CD4-positive, alpha-beta T cell (primary cell): ENCODE measurements at regions not wholly inside any gene's neighbourhood (a gene's known extent, or its start where the extent isn't known, plus 50 kb on each side); places are given as distances from the start of the nearest gene placed in this dataset.

Source experiments
- ATAC-seq: fragments of 200-7000 bp; cut with Tn5 transposase; one replicate; pipeline ENCODE4 v1.10.0; 2022; ENCODE audit warnings: mild to moderate bottlenecking; ENCODE audit not compliant: poor library complexity
- CTCF ChIA-PET: fragments of 350-600 bp; sonication (Branson Sonifier 250); formaldehyde crosslinking; loops from one replicate; lab custom pipeline; 2021; ENCODE audit warnings: antibody characterized with exemption, inconsistent platforms; lab: Charles Lee
- POLR2A ChIA-PET: fragments of 350-600 bp; sonication (Branson Sonifier 250); formaldehyde crosslinking; loops from one replicate; lab custom pipeline; 2021; ENCODE audit warnings: antibody characterized with exemption, inconsistent platforms; lab: Charles Lee
- DNase-seq, 14 experiments: peaks; one replicate each; pipeline ENCODE4 v3.0.0-alpha.2; 2013 to 2020; ENCODE audit warnings: mixed read lengths in 2 of 14
- H3K27ac ChIP-seq, 2 donors: one replicate each; pipeline versions ENCODE4 v1.5.1 to v1.7.0; 2013; ENCODE audit warnings: low read length in 2 of 2, low read depth in 1 of 2, mild to moderate bottlenecking in 1 of 2
- H3K27me3 ChIP-seq, 2 experiments: 1 replicate in 1 of 2; 2 replicates in 1 of 2; pipeline versions ENCODE4 v1.6.1 to v1.7.0; 2013; ENCODE audit warnings: low read length in 2 of 2, control low read depth in 1 of 2, mild to moderate bottlenecking in 1 of 2, moderate library complexity in 1 of 2; ENCODE audit not compliant: insufficient read depth in 2 of 2, control insufficient read depth in 1 of 2
- H3K36me3 ChIP-seq: one replicate; pipeline ENCODE4 v1.6.1; 2013; ENCODE audit warnings: low read length, control low read depth; ENCODE audit not compliant: insufficient read depth
- H3K4me1 ChIP-seq: one replicate; pipeline ENCODE4 v1.6.1; 2013; ENCODE audit warnings: low read length, control low read depth; ENCODE audit not compliant: insufficient read depth
- H3K4me3 ChIP-seq: one replicate; pipeline ENCODE4 v1.5.1; 2013; ENCODE audit warnings: mild to moderate bottlenecking, low read length, moderate library complexity
- H3K9me3 ChIP-seq, 2 experiments: 1 replicate in 1 of 2; 2 replicates in 1 of 2; pipeline versions ENCODE4 v1.6.1 to v1.7.0; 2013; ENCODE audit warnings: low read length in 2 of 2, mild to moderate bottlenecking in 2 of 2, control low read depth in 1 of 2, moderate library complexity in 1 of 2; ENCODE audit not compliant: control insufficient read depth in 1 of 2, insufficient read depth in 1 of 2
- H3K27ac Mint-ChIP-seq: one replicate; pipeline ENCODE4 v1.8.0; 2020; ENCODE audit warnings: mixed read lengths
- H3K27me3 Mint-ChIP-seq: one replicate; pipeline ENCODE4 v1.8.0; 2021; ENCODE audit warnings: mixed read lengths
- H3K36me3 Mint-ChIP-seq: one replicate; pipeline ENCODE4 v1.8.0; 2021; ENCODE audit warnings: low read depth, mixed read lengths
- H3K4me1 Mint-ChIP-seq: one replicate; pipeline ENCODE4 v1.8.0; 2021; ENCODE audit warnings: low read depth, mixed read lengths
- H3K4me3 Mint-ChIP-seq: one replicate; pipeline ENCODE4 v1.8.0; 2020; ENCODE audit warnings: mild to moderate bottlenecking, mixed read lengths
- H3K9me3 Mint-ChIP-seq: one replicate; pipeline ENCODE4 v1.8.0; 2020; ENCODE audit warnings: mixed read lengths
- CTCF ChIP-seq: fragments of 200-600 bp; IDR thresholded peaks from one replicate; pipeline ENCODE4 v1.8.0; 2022; ENCODE audit warnings: antibody characterized with exemption, mild to moderate bottlenecking
- intact Hi-C, 2 experiments: fragments of 100-400 bp; cut with DNase I in 1 of 2; cut with micrococcal nuclease in 1 of 2; formaldehyde crosslinking; loops; one replicate each; pipeline versions ENCODE4 v1.15.1 to v1.9.0; 2023 to 2025; cut with DNase I, micrococcal nuclease

DNA sequence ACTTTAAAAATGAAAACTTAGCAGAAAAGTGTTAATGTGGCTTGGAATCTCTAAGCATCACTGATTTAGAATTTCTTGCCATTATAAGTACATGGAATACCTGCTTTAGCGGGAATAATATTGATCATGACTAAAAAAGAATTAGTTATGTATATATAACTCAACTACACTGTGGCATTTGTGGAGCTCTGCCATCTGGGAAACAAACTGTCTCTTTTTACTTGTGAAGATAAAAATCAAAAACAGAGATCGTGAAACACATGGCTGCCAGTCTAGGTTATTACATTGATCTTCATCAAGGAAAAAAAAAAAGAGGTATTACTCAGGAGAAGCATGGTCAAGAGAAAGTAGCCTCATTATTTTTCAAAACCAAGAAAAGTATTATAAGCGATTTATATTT is 287.4 kb downstream of the HTR1A start:
- Mint-ChIP-seq H3K27me3 (no peaks in the 10 kb centered on the region), H3K27ac (no peak overlapping the region), H3K9me3 (peaks cover 9% of the 10 kb centered on the region), H3K36me3 (no peaks in the 10 kb centered on the region), H3K4me3 (no peak overlapping the region), H3K4me1 (no peaks in the 10 kb centered on the region)
- H3K27me3 ChIP-seq = no peaks in the 10 kb centered on the region
- TF ChIP-seq CTCF = no peak
- no peak for DNase-seq
- no peak overlapping the region for H3K27ac ChIP-seq
- POLR2A ChIA-PET = no interaction called here
- CTCF ChIA-PET = no interaction called here
- intact Hi-C loops = no loop called here
- peaks cover 0 to 8% of the 10 kb centered on the region in 2 experiments for H3K9me3 ChIP-seq
- H3K4me3 ChIP-seq = no peak overlapping the region
- ATAC-seq = no peak
- H3K36me3 ChIP-seq = no peaks in the 10 kb centered on the region
- no peaks in the 10 kb centered on the region for H3K4me1 ChIP-seq

- DNase-seq (no peak), ATAC-seq (no peak)
- no peaks in the 10 kb centered on the region for H3K36me3 ChIP-seq
- H3K9me3 ChIP-seq = no peaks in the 10 kb centered on the region
- TF ChIP-seq CTCF = no peak
- Mint-ChIP-seq H3K4me1 (no peaks in the 10 kb centered on the region), H3K27ac (no peak overlapping the region), H3K36me3 (no peaks in the 10 kb centered on the region), H3K9me3 (no peaks in the 10 kb centered on the region), H3K27me3 (no peaks in the 10 kb centered on the region), H3K4me3 (no peak overlapping the region)
- no peak overlapping the region for H3K27ac ChIP-seq
- intact Hi-C loops = no loop called here
- no peaks in the 10 kb centered on the region for H3K4me1 ChIP-seq
- no peak overlapping the region for H3K4me3 ChIP-seq
- no peaks in the 10 kb centered on the region for H3K27me3 ChIP-seq
- ChIA-PET CTCF (no interaction called here), POLR2A (no interaction called here)
Measured at GRCh38 chr5:63655043-63655442, 307.2 kb downstream of the HTR1A start.

DNA sequence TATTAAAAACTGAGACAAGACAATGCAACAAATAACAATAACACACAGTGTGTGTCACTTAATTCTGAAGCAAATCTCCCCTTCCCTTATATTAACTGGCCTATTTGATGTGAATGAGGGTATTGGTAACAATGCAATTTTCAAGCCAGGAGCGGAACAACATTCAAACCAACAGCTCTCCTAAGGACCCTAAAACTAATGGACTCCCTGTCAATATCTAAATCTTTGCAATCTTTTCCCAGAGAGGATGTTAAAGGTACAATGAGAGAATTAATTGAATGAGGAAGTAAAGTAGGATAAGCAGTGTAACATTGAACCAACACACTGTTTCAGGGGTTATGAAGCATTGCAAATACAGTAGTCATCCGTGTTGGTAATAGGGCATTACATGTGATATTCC is 311.7 kb downstream of the HTR1A start:
- H3K36me3 ChIP-seq = no peaks in the 10 kb centered on the region
- no peak overlapping the region for H3K27ac Mint-ChIP-seq
- no peaks in the 10 kb centered on the region for H3K27me3 Mint-ChIP-seq
- H3K9me3 ChIP-seq = no peaks in the 10 kb centered on the region
- no peaks in the 10 kb centered on the region for H3K27me3 ChIP-seq
- H3K4me1 ChIP-seq = no peaks in the 10 kb centered on the region
- no peaks in the 10 kb centered on the region for H3K4me1 Mint-ChIP-seq
- H3K36me3 Mint-ChIP-seq = no peaks in the 10 kb centered on the region
- intact Hi-C loops = no loop called here
- no peak overlapping the region for H3K27ac ChIP-seq
- H3K4me3 Mint-ChIP-seq = no peak overlapping the region
- no peak overlapping the region for H3K4me3 ChIP-seq
- POLR2A ChIA-PET = no interaction called here
- peaks cover 8% of the 10 kb centered on the region for H3K9me3 Mint-ChIP-seq
- ATAC-seq (no peak), DNase-seq (no peak)
- no peak for TF ChIP-seq CTCF
- CTCF ChIA-PET = no interaction called here
